HG02678 (cell line): ENCODE measurements at regions not wholly inside any gene's neighbourhood (a gene's known extent, or its start where the extent isn't known, plus 50 kb on each side); places are given as distances from the start of the nearest gene placed in this dataset.
A peak's percentile ranks its signal among the peaks of the same experiment; 100 is the strongest.

Source experiments
- ATAC-seq: cut with Tn5 transposase; IDR thresholded peaks from one replicate; pipeline ENCODE4 v1.9.1; 2021; ENCODE audit warnings: mild to moderate bottlenecking, moderate library complexity; ENCODE audit not compliant: unreplicated experiment

DNA sequence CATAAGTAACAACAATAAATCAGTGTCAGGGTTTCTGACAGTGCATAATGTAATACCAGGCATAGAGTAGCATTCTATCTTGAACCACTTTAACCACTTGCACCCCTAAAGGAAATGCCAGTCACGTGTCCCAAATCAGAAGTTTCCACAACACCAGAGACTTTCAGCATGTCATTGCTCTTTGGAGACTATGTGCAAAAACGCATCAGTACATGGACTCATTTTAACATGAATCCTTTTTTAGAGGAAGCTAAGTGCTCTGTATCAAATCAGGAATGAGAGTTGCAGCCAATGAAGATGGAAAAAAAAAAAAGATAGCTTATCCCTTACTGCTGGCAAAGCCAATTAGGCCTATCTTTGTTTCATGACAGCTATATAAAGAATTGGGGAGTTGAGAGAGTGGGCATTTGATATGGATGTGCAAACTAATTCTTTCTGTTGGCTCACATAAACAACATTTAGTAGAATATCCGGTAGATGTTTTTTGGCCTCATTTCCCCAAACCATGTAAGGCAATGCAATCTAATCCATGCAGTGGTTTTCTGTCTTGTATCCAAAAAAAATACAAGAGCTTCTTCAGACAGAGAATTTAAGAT lies 353.1 kb downstream of the IRS1 start:
- ATAC-seq: no peak

GRCh38 chr2:226445216-226445861 lies 354.3 kb downstream of the IRS1 start:
- no peak for ATAC-seq

DNA sequence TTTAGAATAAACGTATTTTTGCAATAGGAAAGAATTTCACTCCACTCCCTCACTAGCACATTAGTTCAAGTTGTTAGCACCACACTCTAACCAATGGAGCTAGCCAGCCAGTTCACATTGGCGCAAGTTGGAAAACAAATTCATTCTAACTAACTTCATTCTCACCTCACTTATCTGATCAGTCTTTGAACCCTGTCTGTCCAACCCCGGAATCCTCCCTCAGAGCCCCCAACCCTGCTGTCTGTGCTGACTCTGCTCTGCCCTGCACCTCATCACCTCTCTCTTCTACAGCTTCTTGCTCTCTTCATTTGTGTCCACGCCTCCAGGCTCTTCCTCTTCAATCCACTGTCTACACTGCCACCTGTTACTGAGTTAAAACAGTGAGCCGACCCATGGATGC lies 356.5 kb downstream of the IRS1 start:
- no peak for ATAC-seq

DNA sequence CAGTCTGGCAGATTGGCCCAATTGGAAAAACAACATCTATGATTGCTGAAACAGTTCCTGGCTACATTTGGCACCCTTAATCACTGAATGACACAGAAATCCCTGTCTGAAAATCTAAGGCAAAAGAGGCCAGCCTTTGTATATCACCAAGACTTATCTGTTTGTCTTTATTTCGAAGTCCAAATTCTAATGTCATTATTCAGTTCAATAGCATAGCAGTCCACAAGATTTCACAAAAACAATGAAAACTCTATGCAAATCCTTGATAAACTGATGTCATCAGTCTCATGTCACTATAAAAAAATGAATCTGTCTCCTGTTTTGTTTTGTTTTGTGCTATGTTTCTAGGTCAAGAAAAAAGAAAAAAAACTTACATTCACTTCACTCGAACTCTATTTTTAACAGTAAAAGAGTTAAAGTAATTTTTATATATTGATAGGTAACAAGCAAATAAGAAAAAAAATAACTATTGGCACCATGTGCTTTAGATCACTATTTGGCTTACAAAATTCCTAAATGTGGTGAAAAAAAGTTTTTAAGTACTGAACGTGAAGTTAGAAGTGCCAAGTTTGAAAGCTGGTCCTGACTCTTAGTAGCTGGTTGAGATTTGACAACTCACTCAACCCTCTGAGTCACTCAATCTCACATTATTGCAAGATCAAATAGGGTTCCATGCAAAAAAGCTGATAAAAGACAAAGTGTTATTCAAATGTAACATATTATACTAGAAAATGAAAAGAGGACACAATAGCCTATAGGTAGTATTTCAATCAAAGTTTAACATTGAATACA lies 359.3 kb downstream of the IRS1 start:
- no peak for ATAC-seq

DNA sequence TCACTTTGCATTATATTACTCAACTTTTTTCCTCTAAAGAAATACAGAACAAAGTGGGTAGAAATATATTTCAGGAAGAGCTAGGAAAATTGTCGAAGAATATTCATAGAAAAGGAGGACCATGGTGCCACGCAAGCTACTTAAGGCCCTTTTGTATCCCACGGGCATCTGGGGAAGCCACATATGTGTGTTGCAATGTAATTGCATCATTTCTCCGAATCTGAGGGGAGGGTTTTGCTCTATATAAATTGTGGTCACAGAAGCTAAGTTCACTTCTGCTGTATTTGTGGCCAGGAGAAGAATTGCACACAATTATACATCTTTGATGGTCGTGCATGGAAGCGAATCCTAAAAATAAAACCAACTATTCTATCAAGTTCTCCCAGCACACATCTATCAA lies 360.3 kb downstream of the IRS1 start:
- no peak for ATAC-seq

- no peak for ATAC-seq
Measured at GRCh38 chr2:226435146-226435545, 364.5 kb downstream of the IRS1 start.

DNA sequence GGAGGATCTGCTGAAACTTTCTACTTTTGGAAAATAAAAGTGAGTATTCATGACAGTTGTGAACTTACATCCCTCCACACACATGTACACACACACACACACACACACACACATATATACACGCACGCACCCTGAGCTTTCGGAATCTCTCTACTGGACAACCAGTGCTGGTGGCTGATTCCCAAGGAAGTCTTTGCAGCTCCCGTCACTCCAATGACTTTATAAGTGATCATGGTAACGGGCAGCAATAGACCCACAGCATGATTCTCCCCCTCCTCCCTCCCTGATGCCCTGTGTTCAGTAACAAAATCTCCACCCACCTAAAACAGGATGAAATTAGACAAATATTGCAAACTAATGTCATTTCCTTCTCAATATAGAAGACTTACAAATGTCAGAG lies 364.9 kb downstream of the IRS1 start:
- no peak for ATAC-seq

DNA sequence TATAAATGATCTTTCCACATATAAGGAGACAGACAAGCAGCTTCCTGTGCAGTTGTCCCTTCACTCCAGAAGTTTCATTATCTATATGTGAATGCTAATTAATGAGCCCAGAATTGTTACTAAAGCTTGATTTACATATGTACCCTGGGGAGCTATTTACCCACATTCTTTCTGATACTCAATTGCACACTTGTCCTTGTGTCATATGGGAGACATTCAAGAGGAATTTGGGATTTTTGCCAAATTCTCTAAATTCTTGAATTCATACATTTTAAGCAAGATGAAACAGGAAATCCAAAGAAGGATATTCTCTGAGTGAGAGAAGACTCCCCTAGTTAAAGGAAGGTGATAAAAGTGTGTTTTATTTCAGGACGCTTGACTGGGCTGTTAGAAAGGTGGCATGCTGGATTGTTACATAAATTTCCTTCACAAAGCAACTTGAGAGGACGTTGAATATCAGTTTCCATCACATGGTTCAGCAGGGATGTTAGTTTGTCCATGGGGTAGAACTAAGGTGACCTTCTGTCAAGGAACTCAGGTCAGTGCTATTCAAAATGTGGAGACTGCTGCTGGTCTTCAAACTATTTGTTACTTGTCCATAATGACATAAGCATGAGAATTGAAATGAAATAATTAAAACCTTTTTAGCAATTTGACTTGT lies 368.2 kb downstream of the IRS1 start:
- ATAC-seq: no peak

GRCh38 chr2:226429476-226429875 lies 370.1 kb downstream of the IRS1 start:
- ATAC-seq: no peak

DNA sequence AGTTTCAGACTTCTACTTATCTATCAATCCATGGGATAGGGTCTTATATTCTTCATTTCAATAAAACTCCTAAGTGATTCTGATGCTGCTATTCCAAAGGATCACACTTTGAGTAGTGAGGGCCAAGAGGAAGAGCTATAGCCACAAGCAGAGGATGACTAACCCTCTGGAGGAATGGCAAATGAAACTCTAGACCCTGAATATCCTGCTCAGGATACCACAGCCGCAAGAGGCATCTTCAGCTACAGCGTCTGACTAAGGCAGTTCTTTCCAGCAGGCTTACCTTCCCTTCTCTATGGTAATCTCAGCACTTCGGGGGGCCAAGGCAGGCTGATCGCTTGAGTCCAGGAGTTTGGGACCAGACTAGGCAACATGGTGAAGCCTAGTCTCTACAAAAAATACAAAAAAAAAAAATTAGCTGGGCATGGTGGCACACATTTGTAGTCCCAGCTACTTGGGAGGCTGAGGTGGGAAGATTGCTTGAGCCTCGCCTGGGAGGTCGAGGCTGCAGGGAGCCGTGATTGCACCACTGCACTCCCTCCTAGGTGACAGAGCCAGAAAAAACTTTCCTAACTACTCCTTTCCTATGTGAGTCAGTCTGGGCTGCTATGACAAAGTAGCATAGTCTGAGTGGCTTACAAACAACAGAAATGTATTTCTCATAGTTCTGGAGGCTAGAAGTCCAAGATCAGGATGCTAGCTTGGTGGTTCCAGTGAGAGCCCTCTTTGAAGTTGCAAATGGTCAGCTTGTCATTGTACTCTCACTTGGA lies 371.9 kb downstream of the IRS1 start:
- no peak for ATAC-seq

- ATAC-seq: no peak
Measured at GRCh38 chr2:226426292-226426736, 373.3 kb downstream of the IRS1 start.

GRCh38 chr2:226424971-226425370 lies 374.6 kb downstream of the IRS1 start:
- no peak for ATAC-seq

DNA sequence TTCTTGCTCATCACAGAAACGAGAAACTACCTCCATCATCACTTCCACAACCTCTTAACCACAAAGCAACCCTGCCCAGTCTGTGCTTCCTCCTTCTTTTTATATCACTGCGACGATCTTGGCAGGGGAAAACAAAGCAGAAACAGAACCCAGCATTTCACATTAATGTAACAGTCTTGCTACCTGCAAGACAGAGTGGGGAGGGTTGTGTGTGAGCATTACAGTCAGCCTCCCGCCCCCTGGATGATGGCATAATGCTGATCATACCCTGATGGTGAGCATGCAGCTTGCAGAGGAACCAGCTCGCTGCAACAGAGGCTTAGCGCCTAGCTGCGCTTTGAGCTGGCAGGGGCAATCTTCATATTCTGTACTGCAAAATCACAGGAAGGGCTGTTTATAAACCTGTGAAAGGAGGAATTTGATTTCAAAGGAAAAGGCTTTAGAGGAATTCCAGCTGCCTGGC lies 376.1 kb downstream of the IRS1 start:
- ATAC-seq: peak; percentile 75

- no peak for ATAC-seq
Measured at GRCh38 chr2:226420646-226421045, 379.0 kb downstream of the IRS1 start.

- ATAC-seq: no peak
Measured at GRCh38 chr2:226418521-226418920, 381.1 kb downstream of the IRS1 start.

DNA sequence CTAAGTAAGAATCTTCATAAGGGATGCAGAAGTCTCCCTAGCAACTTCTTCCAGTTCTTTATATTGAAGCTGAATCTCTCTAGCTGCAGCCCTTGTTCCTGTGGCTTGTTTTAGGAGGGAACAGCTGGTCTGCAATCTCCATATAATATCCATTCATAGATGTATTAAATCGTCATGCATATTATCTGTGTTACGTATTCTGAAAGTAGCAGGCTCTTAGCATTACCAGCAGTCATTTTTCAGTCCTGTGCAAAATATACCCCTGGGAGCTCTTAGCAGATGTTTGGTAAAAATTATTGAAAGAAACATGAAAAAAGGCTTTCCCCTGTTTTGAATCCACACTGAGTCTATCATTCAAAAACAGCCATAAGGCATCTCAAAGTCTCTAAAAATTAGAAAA lies 385.3 kb downstream of the IRS1 start:
- ATAC-seq: no peak

DNA sequence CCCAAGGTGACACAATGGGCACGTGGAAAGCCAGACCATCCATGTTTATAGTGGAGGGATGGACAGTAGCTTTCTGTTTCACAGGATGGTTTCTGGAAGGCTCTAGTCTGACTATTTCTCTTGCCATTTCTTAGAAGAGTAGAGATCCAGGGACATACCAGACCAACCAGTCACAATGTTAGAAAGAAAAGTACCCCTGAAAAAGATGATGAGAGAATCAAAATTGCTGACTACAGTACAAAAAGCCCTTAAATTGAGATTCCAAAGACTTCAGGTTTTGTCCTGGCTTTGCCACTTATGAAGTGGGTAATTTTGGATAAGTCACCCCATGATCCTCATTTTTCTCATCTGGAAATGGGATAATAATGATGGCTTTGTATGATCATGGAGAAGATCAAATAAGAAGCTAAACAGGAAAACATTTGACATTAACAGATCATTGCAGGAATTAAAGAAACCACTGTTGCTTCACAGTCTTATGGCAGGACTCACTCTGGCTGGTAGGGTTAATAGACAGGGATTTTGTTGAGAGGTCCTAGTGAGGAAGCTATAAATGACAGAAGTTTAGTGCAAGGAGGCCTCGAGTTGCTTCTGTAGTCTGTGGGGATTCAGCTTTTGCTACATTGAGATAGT lies 386.0 kb downstream of the IRS1 start:
- ATAC-seq: no peak

DNA sequence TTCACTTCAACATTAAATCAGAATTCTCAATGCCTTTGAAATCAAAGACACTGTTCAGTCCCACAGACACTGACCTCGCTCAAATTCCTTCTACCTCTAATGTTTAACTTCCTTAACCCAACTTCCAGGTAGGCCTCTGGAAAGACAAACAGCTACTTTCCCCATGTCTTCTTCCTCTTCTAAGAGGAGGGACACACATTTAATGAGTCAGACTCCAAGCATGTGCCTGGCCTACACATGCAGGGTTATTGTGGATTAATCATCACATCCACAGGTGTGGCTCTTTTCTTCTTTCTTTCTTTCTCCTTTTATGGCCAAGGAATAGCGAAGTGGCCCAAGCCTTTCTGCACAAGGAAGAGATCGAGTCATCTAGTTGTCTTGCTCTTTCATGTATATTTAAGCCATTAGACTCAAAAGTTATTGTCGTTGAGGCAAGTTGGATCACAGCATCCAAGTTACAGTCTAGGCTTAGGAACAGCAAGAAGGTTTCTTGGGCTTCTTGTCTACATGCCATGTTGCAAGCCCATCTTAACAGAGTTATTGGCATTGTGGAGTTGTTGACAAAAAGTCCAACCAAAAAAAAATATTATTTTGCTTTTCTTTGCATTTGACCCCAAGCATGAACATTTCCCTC lies 387.8 kb downstream of the IRS1 start:
- no peak for ATAC-seq

DNA sequence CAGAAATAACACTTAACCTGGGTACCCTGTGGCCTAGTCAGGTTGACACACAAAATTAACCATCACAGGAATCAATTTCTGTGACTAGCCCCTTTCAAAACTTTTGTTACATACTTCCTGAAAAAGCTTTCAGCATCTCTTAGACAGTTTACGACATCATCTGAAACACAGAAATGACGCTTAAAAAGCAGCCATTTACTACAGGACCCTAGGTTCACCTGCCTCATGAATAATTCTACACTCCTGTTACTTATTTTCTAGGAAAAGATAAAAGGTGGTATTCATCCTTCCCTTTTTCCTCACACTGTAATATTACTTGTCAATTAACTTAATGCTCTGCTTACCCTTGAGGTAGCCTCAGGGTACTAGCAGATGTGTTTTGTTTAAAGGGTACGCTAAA lies 388.4 kb downstream of the IRS1 start:
- no peak for ATAC-seq
